IMR-90 (cell line): ENCODE measurements at regions not wholly inside any gene's neighbourhood (a gene's known extent, or its start where the extent isn't known, plus 50 kb on each side); places are given as distances from the start of the nearest gene placed in this dataset.

Experiments
- ATAC-seq: fragments of 200-7000 bp; cut with Tn5 transposase; 2 replicates; pipeline ENCODE4 v1.9.1; 2020; ENCODE audit warnings: low read depth, mild to moderate bottlenecking, moderate library complexity
- BruUV-seq: library from RNA; stranded (reverse); fragments of 400-500 nt; replicated peaks from 2 replicates; lab custom pipeline; 2021; lab: Mats Ljungman, UMichigan
- CTCF ChIA-PET: fragments of 300-600 bp; formaldehyde crosslinking; extraction: SDS; loops from one replicate; lab custom pipeline; 2021; ENCODE audit warnings: antibody characterized with exemption; lab: Yijun Ruan, JAX
- POLR2A ChIA-PET: fragments of 300-600 bp; sonication (Branson Sonifier 250); formaldehyde crosslinking; loops from one replicate; lab custom pipeline; 2022; ENCODE audit warnings: antibody characterized with exemption; ENCODE audit not compliant: unreplicated experiment; lab: Charles Lee
- DNase-seq: peaks from one replicate; pipeline ENCODE4 v3.0.0; 2013
- H2AFZ ChIP-seq: replicated peaks from 2 replicates; pipeline ENCODE3; 2013; ENCODE audit warnings: low read length, mild to moderate bottlenecking; ENCODE audit not compliant: poor library complexity
- H2AK5ac ChIP-seq: 2 replicates; pipeline ENCODE4 v1.6.1; 2013; ENCODE audit warnings: low read depth, low read length, inconsistent platforms
- H2AK9ac ChIP-seq: replicated peaks from 2 replicates; pipeline ENCODE3; 2013; ENCODE audit warnings: mild to moderate bottlenecking, low read depth, low read length, moderate library complexity; ENCODE audit not compliant: poor library complexity
- H2BK120ac ChIP-seq: 2 replicates; pipeline ENCODE4 v1.6.1; 2013; ENCODE audit warnings: low read depth, low read length, inconsistent platforms
- H2BK15ac ChIP-seq: 3 replicates; pipeline ENCODE4 v1.6.1; 2013; ENCODE audit warnings: low read depth, low read length, inconsistent platforms
- H2BK20ac ChIP-seq: 2 replicates; pipeline ENCODE4 v1.6.1; 2013; ENCODE audit warnings: low read depth, mild to moderate bottlenecking, inconsistent platforms, low read length, moderate library complexity
- H2BK5ac ChIP-seq: 2 replicates; pipeline ENCODE4 v1.6.1; 2013; ENCODE audit warnings: mild to moderate bottlenecking, low read depth, low read length, inconsistent platforms; ENCODE audit not compliant: poor library complexity, severe bottlenecking
- H3K14ac ChIP-seq: replicated peaks from 2 replicates; pipeline ENCODE4 v1.6.1; 2013; ENCODE audit warnings: low read depth, low read length, inconsistent platforms
- H3K18ac ChIP-seq: 2 replicates; pipeline ENCODE4 v1.6.1; 2013; ENCODE audit warnings: low read depth, low read length, control low read depth
- H3K23ac ChIP-seq: 2 replicates; pipeline ENCODE4 v1.6.1; 2013; ENCODE audit warnings: low read depth, low read length, inconsistent platforms
- H3K27ac ChIP-seq: 2 replicates; pipeline ENCODE4 v1.5.1; 2013; ENCODE audit warnings: mild to moderate bottlenecking, control low read depth, low read length; ENCODE audit not compliant: insufficient read depth
- H3K27me3 ChIP-seq: 2 replicates; pipeline ENCODE4 v1.6.1; 2013; ENCODE audit warnings: low read length; ENCODE audit not compliant: control insufficient read depth, insufficient read depth
- H3K36me3 ChIP-seq: 2 replicates; pipeline ENCODE4 v1.6.1; 2013; ENCODE audit warnings: low read length, mixed read lengths; ENCODE audit not compliant: control insufficient read depth, insufficient read depth
- H3K4ac ChIP-seq: 2 replicates; pipeline ENCODE4 v1.6.1; 2013; ENCODE audit warnings: low read depth, low read length, inconsistent platforms
- H3K4me1 ChIP-seq: 2 replicates; pipeline ENCODE4 v1.6.1; 2013; ENCODE audit warnings: low read length, mixed read lengths; ENCODE audit not compliant: control insufficient read depth, insufficient read depth
- H3K4me2 ChIP-seq: 2 replicates; pipeline ENCODE4 v1.6.1; 2013; ENCODE audit warnings: low read depth, mild to moderate bottlenecking, control low read depth, low read length, moderate library complexity
- H3K4me3 ChIP-seq: 2 replicates; pipeline ENCODE4 v1.5.1; 2013; ENCODE audit warnings: low read depth, mild to moderate bottlenecking, control low read depth, low read length, moderate library complexity; ENCODE audit not compliant: insufficient read depth
- H3K56ac ChIP-seq: 2 replicates; pipeline ENCODE4 v1.6.1; 2013; ENCODE audit warnings: low read length, inconsistent platforms; ENCODE audit not compliant: insufficient read depth; ENCODE audit errors: extremely low read depth
- H3K79me1 ChIP-seq, 2 experiments: 2 replicates each; pipeline ENCODE4 v1.6.1; 2013; ENCODE audit warnings: low read length in 2 of 2, inconsistent platforms in 1 of 2, low read depth in 1 of 2
- H3K9ac ChIP-seq: 2 replicates; pipeline ENCODE4 v1.6.1; 2013; ENCODE audit warnings: low read depth, low read length, control low read depth
- H3K9me1 ChIP-seq: 2 replicates; pipeline ENCODE4 v1.6.1; 2013; ENCODE audit warnings: low read length, inconsistent platforms; ENCODE audit not compliant: insufficient read depth
- H3K9me3 ChIP-seq: 2 replicates; pipeline ENCODE4 v1.6.1; 2013; ENCODE audit warnings: low read length; ENCODE audit not compliant: control insufficient read depth, insufficient read depth
- H4K20me1 ChIP-seq: 2 replicates; pipeline ENCODE4 v1.6.1; 2013; ENCODE audit warnings: low read length, inconsistent platforms; ENCODE audit not compliant: insufficient read depth
- H4K5ac ChIP-seq: 2 replicates; pipeline ENCODE4 v1.6.1; 2013; ENCODE audit warnings: mild to moderate bottlenecking, low read depth, low read length, control low read depth
- H4K8ac ChIP-seq, 2 experiments: 2 replicates each; pipeline ENCODE4 v1.6.1; 2013; ENCODE audit warnings: low read depth in 2 of 2, low read length in 2 of 2, control low read depth in 1 of 2, inconsistent platforms in 1 of 2
- H4K91ac ChIP-seq: 2 replicates; pipeline ENCODE4 v1.6.1; 2013; ENCODE audit warnings: low read depth, low read length, inconsistent platforms; ENCODE audit not compliant: insufficient read depth
- BHLHE40 ChIP-seq: fragments of 150-350 bp; IDR thresholded peaks from 2 replicates; pipeline ENCODE4 v1.6.1; 2016; ENCODE audit warnings: mild to moderate bottlenecking, low read depth, low read length
- CEBPB ChIP-seq: IDR thresholded peaks from 2 replicates; pipeline ENCODE4 v1.6.1; 2012; ENCODE audit warnings: low read depth, low read length, improper control_type of control experiment
- CHD1 ChIP-seq: IDR thresholded peaks from 2 replicates; pipeline ENCODE4 v1.6.1; 2012; ENCODE audit warnings: low read depth, low read length, improper control_type of control experiment
- FOS ChIP-seq: fragments of 150-350 bp; IDR thresholded peaks from 2 replicates; pipeline ENCODE4 v1.6.1; 2016; ENCODE audit warnings: low read depth, low read length
- MAFK ChIP-seq: IDR thresholded peaks from 2 replicates; pipeline ENCODE4 v1.6.1; 2012; ENCODE audit warnings: low read depth, low read length, improper control_type of control experiment
- MAZ ChIP-seq: IDR thresholded peaks from 2 replicates; pipeline ENCODE4 v1.6.1; 2012; ENCODE audit warnings: low read depth, mild to moderate bottlenecking, low read length, improper control_type of control experiment, moderate library complexity, borderline replicate concordance
- MXI1 ChIP-seq: IDR thresholded peaks from 2 replicates; pipeline ENCODE4 v1.6.1; 2012; ENCODE audit warnings: low read depth, mild to moderate bottlenecking, low read length, moderate library complexity, borderline replicate concordance
- NFE2L2 ChIP-seq: fragments of 150-350 bp; IDR thresholded peaks from 2 replicates; pipeline ENCODE4 v1.6.1; 2016; ENCODE audit warnings: low read depth, mild to moderate bottlenecking, low read length
- POLR2A ChIP-seq: IDR thresholded peaks from 2 replicates; pipeline ENCODE4 v1.6.1; 2012; ENCODE audit warnings: mild to moderate bottlenecking, low read depth, low read length
- RAD21 ChIP-seq: IDR thresholded peaks from 2 replicates; pipeline ENCODE4 v1.6.1; 2012; ENCODE audit warnings: low read length, improper control_type of control experiment
- RCOR1 ChIP-seq: IDR thresholded peaks from 2 replicates; pipeline ENCODE4 v1.6.1; 2012; ENCODE audit warnings: mild to moderate bottlenecking, low read length, improper control_type of control experiment; ENCODE audit not compliant: insufficient replicate concordance
- RFX5 ChIP-seq: IDR thresholded peaks from 2 replicates; pipeline ENCODE4 v1.8.0; 2012; ENCODE audit warnings: low read depth, mild to moderate bottlenecking, low read length, moderate library complexity
- SMC3 ChIP-seq: fragments of 150-350 bp; IDR thresholded peaks from 2 replicates; pipeline ENCODE4 v1.6.1; 2016; ENCODE audit warnings: low read depth, mild to moderate bottlenecking, antibody characterized with exemption, low read length, moderate library complexity
- WGBS, 2 experiments: methylation state at CpG; one replicate each; pipeline versions ENCODE4 v1.1.5 to v1.1.7; 2013; ENCODE audit warnings: missing lambda C conversion rate in 2 of 2; ENCODE audit not compliant: insufficient read length in 1 of 2; ENCODE audit errors: extremely low coverage in 2 of 2; 5-methylcytosine and 5-hydroxymethylcytosine counted together
- dilution Hi-C: fragments of 300-500 bp; cut with HindIII; formaldehyde crosslinking; loops from one replicate; pipeline ENCODE4 v1.14.3; 2018; ENCODE audit warnings: low sequenced_read_pairs; ENCODE audit not compliant: unreplicated experiment
- in situ Hi-C: fragments of 300-500 bp; cut with MboI; formaldehyde crosslinking; loops from 3 replicates; pipeline ENCODE4 v1.14.3; 2019; ENCODE audit warnings: low sequenced_read_pairs, inconsistent platforms, mixed read lengths
- intact Hi-C: fragments of 100-400 bp; cut with micrococcal nuclease; formaldehyde crosslinking; loops from 2 replicates; pipeline ENCODE4 v1.10.0; 2022
- TF ChIP-seq, protein P1 (sequence below): conservative IDR thresholded peaks from 2 replicates; pipeline ENCODE4 v1.5.1; 2012; ENCODE audit warnings: mild to moderate bottlenecking, low read depth, low read length, improper control_type of control experiment
- TF ChIP-seq, protein P2 (sequence below): fragments of 150-350 bp; IDR thresholded peaks from 2 replicates; pipeline ENCODE4 v1.6.1; 2016; ENCODE audit warnings: low read depth, mild to moderate bottlenecking, low read length, moderate library complexity, borderline replicate concordance
- TF ChIP-seq, protein P3 (sequence below): fragments of 150-350 bp; IDR thresholded peaks from 2 replicates; pipeline ENCODE4 v1.6.1; 2017; ENCODE audit warnings: mild to moderate bottlenecking, antibody characterized with exemption, low read length, low read depth

DNA sequence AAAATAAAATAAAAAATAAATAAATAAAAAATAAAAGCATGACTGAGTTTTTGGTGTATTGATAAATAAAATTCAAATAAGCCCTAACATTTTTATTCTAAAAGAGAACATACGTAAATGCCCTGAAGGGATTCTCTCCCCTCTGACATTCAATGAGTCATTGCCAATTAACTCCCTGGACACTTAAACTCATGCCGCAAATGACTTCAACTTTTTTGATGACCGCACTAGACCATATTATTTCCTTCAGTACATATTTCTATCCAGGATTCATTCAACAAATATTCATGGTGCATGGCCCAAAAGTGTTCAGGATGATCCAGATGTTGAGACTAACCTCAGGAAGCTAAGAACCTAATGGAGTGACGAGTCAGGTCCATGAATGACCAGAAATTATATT is 195.9 kb upstream of the LRRN1 start:
- intact Hi-C loops (no loop called here), dilution Hi-C loops (no loop called here), in situ Hi-C loops (no loop called here)
- no peak overlapping the region for H3K4ac ChIP-seq
- H3K18ac ChIP-seq, result no peak overlapping the region
- no peaks in the 10 kb centered on the region for H3K4me1 ChIP-seq
- CTCF ChIA-PET, result no interaction called here
- H2AK9ac ChIP-seq, result no peak overlapping the region
- H2BK120ac ChIP-seq, result no peak overlapping the region
- 78% methylated on average over 3 of the region's 4 CpGs; no CpG with 5 or more reads in 1 of the 2 experiments for WGBS, 2 experiments
- no peak for ATAC-seq
- no peaks in the 10 kb centered on the region for H3K9me1 ChIP-seq
- no peak overlapping the region for H2AK5ac ChIP-seq
- H2BK20ac ChIP-seq, result no peak overlapping the region
- no peak overlapping the region for H3K27ac ChIP-seq
- H4K20me1 ChIP-seq, result no peaks in the 10 kb centered on the region
- TF ChIP-seq POLR2A (no peak), FOS (no peak), NFE2L2 (no peak), MXI1 (no peak), RCOR1 (no peak), MAZ (no peak), CEBPB (no peak), SMC3 (no peak), RFX5 (no peak), RAD21 (no peak), CHD1 (no peak), MAFK (no peak), BHLHE40 (no peak)
- TF ChIP-seq, protein P1, sequence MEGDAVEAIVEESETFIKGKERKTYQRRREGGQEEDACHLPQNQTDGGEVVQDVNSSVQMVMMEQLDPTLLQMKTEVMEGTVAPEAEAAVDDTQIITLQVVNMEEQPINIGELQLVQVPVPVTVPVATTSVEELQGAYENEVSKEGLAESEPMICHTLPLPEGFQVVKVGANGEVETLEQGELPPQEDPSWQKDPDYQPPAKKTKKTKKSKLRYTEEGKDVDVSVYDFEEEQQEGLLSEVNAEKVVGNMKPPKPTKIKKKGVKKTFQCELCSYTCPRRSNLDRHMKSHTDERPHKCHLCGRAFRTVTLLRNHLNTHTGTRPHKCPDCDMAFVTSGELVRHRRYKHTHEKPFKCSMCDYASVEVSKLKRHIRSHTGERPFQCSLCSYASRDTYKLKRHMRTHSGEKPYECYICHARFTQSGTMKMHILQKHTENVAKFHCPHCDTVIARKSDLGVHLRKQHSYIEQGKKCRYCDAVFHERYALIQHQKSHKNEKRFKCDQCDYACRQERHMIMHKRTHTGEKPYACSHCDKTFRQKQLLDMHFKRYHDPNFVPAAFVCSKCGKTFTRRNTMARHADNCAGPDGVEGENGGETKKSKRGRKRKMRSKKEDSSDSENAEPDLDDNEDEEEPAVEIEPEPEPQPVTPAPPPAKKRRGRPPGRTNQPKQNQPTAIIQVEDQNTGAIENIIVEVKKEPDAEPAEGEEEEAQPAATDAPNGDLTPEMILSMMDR, result no peak
- TF ChIP-seq, protein P2, sequence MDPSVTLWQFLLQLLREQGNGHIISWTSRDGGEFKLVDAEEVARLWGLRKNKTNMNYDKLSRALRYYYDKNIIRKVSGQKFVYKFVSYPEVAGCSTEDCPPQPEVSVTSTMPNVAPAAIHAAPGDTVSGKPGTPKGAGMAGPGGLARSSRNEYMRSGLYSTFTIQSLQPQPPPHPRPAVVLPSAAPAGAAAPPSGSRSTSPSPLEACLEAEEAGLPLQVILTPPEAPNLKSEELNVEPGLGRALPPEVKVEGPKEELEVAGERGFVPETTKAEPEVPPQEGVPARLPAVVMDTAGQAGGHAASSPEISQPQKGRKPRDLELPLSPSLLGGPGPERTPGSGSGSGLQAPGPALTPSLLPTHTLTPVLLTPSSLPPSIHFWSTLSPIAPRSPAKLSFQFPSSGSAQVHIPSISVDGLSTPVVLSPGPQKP, result no peak
- TF ChIP-seq, protein P3, sequence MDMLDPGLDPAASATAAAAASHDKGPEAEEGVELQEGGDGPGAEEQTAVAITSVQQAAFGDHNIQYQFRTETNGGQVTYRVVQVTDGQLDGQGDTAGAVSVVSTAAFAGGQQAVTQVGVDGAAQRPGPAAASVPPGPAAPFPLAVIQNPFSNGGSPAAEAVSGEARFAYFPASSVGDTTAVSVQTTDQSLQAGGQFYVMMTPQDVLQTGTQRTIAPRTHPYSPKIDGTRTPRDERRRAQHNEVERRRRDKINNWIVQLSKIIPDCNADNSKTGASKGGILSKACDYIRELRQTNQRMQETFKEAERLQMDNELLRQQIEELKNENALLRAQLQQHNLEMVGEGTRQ, result no peak
- DNase-seq, result no peak
- no peaks in the 10 kb centered on the region for H3K79me1 ChIP-seq
- H3K4me2 ChIP-seq, result no peak overlapping the region
- BruUV-seq, result no TSS peak
- no peak overlapping the region for H4K5ac ChIP-seq
- POLR2A ChIA-PET, result no interaction called here
- H2AFZ ChIP-seq, result no peak overlapping the region
- no peaks in the 10 kb centered on the region for H3K36me3 ChIP-seq
- no peak overlapping the region for H2BK5ac ChIP-seq
- H3K23ac ChIP-seq, result no peak overlapping the region
- H4K8ac ChIP-seq, result no peak overlapping the region
- H3K4me3 ChIP-seq, result no peak overlapping the region
- no peak overlapping the region for H2BK15ac ChIP-seq
- no peak overlapping the region for H4K91ac ChIP-seq
- peaks cover 23% of the 10 kb centered on the region for H3K9me3 ChIP-seq
- no peak overlapping the region for H3K9ac ChIP-seq
- H3K56ac ChIP-seq, result no peak overlapping the region
- H3K14ac ChIP-seq, result no peak overlapping the region
- no peaks in the 10 kb centered on the region for H3K27me3 ChIP-seq
